PC-9 (cell line): ENCODE measurements at regions not wholly inside any gene's neighbourhood (a gene's known extent, or its start where the extent isn't known, plus 50 kb on each side); places are given as distances from the start of the nearest gene placed in this dataset.

Experiments
- CTCF ChIP-seq: fragments of 200-600 bp; sonication (generic); conservative IDR thresholded peaks from 2 replicates; pipeline ENCODE4 v1.6.1; 2017; ENCODE audit warnings: mixed run types, antibody characterized with exemption, mild to moderate bottlenecking, moderate library complexity
- EZH2 ChIP-seq: fragments of 200-600 bp; sonication (generic); IDR thresholded peaks from 2 replicates; pipeline ENCODE4 v1.8.0; 2017; ENCODE audit warnings: antibody characterized with exemption, low read depth

- TF ChIP-seq CTCF (no peak), EZH2 (no peak)
Measured at GRCh38 chr4:184900184-184900583, 74.4 kb upstream of the ACSL1 start.
